ENCODE measurements at regions not wholly inside any gene's neighbourhood (a gene's known extent, or its start where the extent isn't known, plus 50 kb on each side); places are given as distances from the start of the nearest gene placed in this dataset.
A peak's percentile ranks its signal among the peaks of the same experiment; 100 is the strongest.

DNA sequence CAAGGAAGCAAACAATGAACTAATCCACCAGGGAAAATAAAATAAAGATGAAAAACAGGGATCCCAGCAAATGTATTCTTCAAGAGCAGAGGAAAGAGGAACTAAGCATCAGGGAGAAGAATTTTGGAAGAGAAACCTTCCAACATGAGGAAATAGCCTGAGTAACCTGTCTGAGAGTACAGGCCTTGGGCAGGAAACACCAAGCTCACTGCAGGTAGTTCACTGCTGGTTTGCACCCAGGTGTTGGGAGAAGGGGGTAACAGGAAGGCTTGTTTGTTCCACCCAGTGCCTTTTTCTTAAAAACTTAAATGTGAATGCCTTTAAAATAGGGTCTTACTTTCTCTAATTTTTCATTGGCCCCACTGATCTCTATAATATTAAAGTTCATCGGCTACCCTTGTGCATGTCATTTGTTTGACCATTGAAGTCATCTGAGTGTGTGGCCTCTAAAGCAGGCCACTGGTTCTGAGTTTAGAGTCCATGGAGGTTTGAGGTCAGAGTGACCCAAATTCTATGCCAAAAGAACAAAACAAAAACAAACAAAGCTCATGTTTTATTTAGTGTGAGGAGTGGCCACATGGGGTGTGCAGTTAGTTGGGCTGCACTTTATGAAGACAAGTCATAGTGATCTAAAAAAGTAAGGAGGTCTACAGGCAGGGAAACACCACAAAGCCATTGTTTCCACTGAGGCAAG, 62.9 kb upstream of the COX10 start:
- no peaks in the 10 kb centered on the region for H3K4me1 Mint-ChIP-seq (ENCODE audit: unreplicated experiment)
- DNase-seq (ENCODE audit: low spot score) = no peak
- H3K4me3 Mint-ChIP-seq (ENCODE audit: unreplicated experiment) = no peak overlapping the region
- H3K27me3 Mint-ChIP-seq (ENCODE audit: unreplicated experiment) = no peaks in the 10 kb centered on the region
- H3K36me3 Mint-ChIP-seq (ENCODE audit: low read depth, unreplicated experiment) = no peaks in the 10 kb centered on the region
- H3K27ac Mint-ChIP-seq (ENCODE audit: unreplicated experiment) = no peak overlapping the region
- TF ChIP-seq, protein P1, sequence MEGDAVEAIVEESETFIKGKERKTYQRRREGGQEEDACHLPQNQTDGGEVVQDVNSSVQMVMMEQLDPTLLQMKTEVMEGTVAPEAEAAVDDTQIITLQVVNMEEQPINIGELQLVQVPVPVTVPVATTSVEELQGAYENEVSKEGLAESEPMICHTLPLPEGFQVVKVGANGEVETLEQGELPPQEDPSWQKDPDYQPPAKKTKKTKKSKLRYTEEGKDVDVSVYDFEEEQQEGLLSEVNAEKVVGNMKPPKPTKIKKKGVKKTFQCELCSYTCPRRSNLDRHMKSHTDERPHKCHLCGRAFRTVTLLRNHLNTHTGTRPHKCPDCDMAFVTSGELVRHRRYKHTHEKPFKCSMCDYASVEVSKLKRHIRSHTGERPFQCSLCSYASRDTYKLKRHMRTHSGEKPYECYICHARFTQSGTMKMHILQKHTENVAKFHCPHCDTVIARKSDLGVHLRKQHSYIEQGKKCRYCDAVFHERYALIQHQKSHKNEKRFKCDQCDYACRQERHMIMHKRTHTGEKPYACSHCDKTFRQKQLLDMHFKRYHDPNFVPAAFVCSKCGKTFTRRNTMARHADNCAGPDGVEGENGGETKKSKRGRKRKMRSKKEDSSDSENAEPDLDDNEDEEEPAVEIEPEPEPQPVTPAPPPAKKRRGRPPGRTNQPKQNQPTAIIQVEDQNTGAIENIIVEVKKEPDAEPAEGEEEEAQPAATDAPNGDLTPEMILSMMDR (IDR thresholded peaks at IDR 0.05; ENCODE audit: unreplicated experiment) = no peak
- no peaks in the 10 kb centered on the region for H3K9me3 Mint-ChIP-seq (ENCODE audit: unreplicated experiment)

DNA sequence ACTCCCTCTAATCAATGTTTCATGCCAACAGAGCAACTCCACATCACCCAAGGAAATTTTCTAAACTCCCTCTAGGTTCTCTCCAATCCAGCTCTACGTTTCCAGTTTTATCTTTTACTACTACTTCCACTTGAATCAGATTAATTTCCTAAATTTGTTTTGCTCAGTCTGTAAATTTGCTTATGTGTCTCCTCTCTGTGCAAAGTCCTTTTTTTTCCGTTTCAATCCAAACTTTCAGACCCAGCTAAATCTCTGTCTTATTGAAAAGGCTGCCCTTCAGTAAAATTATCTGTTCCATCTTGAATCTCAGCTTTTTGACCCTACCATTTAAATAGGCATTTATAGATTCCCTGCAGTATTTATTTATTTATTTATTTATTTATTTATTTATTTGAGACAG, 61.4 kb upstream of the COX10 start:
- TF ChIP-seq, protein P1 (IDR thresholded peaks at IDR 0.05; ENCODE audit: unreplicated experiment) = no peak
- no peaks in the 10 kb centered on the region for H3K27me3 Mint-ChIP-seq (ENCODE audit: unreplicated experiment)

DNA sequence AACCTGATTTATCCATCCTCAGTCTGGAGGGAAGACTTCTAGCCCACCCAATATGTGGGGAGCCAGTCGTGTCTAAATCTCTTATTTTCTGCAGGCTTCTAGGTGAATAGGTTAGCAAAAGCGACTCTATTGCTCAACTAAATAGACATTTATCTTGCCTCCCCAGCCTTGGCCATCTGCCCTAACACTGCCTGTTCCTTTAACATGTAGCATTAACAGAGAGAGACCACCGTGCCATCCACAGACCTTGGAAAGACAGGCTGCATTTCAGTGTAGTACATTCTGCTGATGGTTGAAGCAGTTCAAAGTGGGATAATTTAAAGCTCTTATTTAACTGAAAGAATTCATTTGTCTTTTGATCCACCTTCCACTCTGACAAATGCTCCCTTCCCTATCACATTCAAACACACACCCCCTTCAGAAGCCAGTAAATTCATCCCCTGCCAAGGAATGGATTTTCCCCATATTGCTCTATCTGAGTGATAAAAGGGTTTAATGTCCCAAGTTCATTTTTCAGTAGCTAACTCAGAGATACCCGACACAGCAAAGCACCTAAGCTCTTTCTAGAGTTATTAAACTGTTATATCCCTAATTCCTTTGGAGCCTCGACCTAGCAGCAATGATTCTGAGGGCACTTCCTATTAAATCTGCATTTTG, 58.1 kb upstream of the COX10 start:
- TF ChIP-seq, protein P1 (IDR thresholded peaks at IDR 0.05; ENCODE audit: unreplicated experiment) = no peak
- H3K9me3 Mint-ChIP-seq (ENCODE audit: unreplicated experiment) = no peaks in the 10 kb centered on the region
- H3K27me3 Mint-ChIP-seq (ENCODE audit: unreplicated experiment) = no peaks in the 10 kb centered on the region
- DNase-seq (ENCODE audit: low spot score) = no peak
- H3K27ac Mint-ChIP-seq (ENCODE audit: unreplicated experiment) = no peak overlapping the region
- H3K4me3 Mint-ChIP-seq (ENCODE audit: unreplicated experiment) = no peak overlapping the region
- no peaks in the 10 kb centered on the region for H3K4me1 Mint-ChIP-seq (ENCODE audit: unreplicated experiment)
- no peaks in the 10 kb centered on the region for H3K36me3 Mint-ChIP-seq (ENCODE audit: low read depth, unreplicated experiment)

More for the DNA sequence above, 61.4 kb upstream of the COX10 start:
- no peak for DNase-seq (ENCODE audit: low spot score)
- no peak overlapping the region for H3K27ac Mint-ChIP-seq (ENCODE audit: unreplicated experiment)
- H3K4me1 Mint-ChIP-seq (ENCODE audit: unreplicated experiment) = no peaks in the 10 kb centered on the region
- H3K36me3 Mint-ChIP-seq (ENCODE audit: low read depth, unreplicated experiment) = no peaks in the 10 kb centered on the region
- no peak overlapping the region for H3K4me3 Mint-ChIP-seq (ENCODE audit: unreplicated experiment)
- H3K9me3 Mint-ChIP-seq (ENCODE audit: unreplicated experiment) = no peaks in the 10 kb centered on the region

DNA sequence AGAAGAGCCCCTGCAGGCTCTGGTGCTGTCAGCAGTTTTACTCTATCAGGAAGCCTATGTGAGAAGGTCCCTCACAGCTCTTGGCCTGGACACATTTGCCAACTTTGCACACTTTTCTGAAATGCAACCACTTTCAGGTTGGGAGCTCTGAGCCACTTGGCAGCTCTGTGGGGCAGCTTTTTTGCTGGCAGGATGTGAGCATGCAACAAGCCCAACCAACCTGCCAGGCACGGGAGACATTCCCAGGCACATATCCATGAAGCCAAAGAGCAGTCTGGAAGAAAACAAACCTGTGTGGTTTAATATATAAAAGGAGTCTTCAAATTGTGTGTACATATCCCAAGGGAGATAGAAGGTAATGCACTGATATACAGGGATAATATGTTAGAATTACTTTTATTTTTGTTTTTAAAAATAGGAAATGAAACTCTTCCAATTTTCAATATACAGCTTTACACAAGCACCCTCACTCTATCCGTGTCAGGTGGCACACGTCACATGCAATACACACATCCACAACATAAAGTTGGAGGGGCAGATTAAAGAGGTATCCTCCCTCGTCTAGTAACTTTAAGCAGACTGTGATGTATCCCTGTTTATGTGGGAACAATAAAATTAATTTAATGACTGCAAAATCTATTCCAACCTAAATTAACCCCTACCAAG, 57.4 kb upstream of the COX10 start:
- H3K36me3 Mint-ChIP-seq (ENCODE audit: low read depth, unreplicated experiment) = no peaks in the 10 kb centered on the region
- no peaks in the 10 kb centered on the region for H3K27me3 Mint-ChIP-seq (ENCODE audit: unreplicated experiment)
- H3K4me1 Mint-ChIP-seq (ENCODE audit: unreplicated experiment) = no peaks in the 10 kb centered on the region
- H3K4me3 Mint-ChIP-seq (ENCODE audit: unreplicated experiment) = no peak overlapping the region
- TF ChIP-seq, protein P1 (IDR thresholded peaks at IDR 0.05; ENCODE audit: unreplicated experiment) = no peak
- no peak overlapping the region for H3K27ac Mint-ChIP-seq (ENCODE audit: unreplicated experiment)
- H3K9me3 Mint-ChIP-seq (ENCODE audit: unreplicated experiment) = no peaks in the 10 kb centered on the region
- peak; percentile 7 for DNase-seq (ENCODE audit: low spot score)

- Mint-ChIP-seq H3K4me1 (ENCODE audit: unreplicated experiment) (no peaks in the 10 kb centered on the region), H3K36me3 (ENCODE audit: low read depth, unreplicated experiment) (no peaks in the 10 kb centered on the region), H3K4me3 (ENCODE audit: unreplicated experiment) (no peak overlapping the region)
Observed at GRCh38 chr17:14014657-14015056, 54.6 kb upstream of the COX10 start.

More at GRCh38 chr17:14014657-14015056, 54.6 kb upstream of the COX10 start:
- Mint-ChIP-seq H3K27me3 (ENCODE audit: unreplicated experiment) (peaks cover 1% of the 10 kb centered on the region), H3K9me3 (ENCODE audit: unreplicated experiment) (no peaks in the 10 kb centered on the region), H3K27ac (ENCODE audit: unreplicated experiment) (no peak overlapping the region)
- TF ChIP-seq, protein P1 (IDR thresholded peaks at IDR 0.05; ENCODE audit: unreplicated experiment) = no peak
- DNase-seq (ENCODE audit: low spot score) = no peak
